ENCODE measurements at regions not wholly inside any gene's neighbourhood (a gene's known extent, or its start where the extent isn't known, plus 50 kb on each side); places are given as distances from the start of the nearest gene placed in this dataset.

GRCh38 chr3:77772459-77772858 is 732.6 kb downstream of the ROBO2 start:
- Mint-ChIP-seq H3K9me3 (peaks cover 3 to 6% of the 10 kb centered on the region in 2 experiments; a peak in 4 of 5 replicates), H3K36me3 (ENCODE audit: insufficient read depth in 1 of 3, low read depth in 3 of 3) (peaks cover 3 to 4% (median 4%) of the 10 kb centered on the region in 3 experiments; a peak in 6 of 7 replicates)

More at GRCh38 chr3:77772459-77772858, 732.6 kb downstream of the ROBO2 start:
- no peak for TF ChIP-seq CTCF (conservative IDR thresholded peaks at IDR 0.05)
- Histone ChIP-seq H3K9ac (ENCODE audit: extremely low read depth, insufficient read length, low read length) (no peak overlapping the region), H3K18ac (ENCODE audit: insufficient read length, low read depth, low read length) (no peak overlapping the region), H3K79me1 (ENCODE audit: insufficient read depth, low read depth, low read length, poor library complexity, severe bottlenecking) (no peaks in the 10 kb centered on the region), H2BK15ac (ENCODE audit: low read depth, low read length) (no peak overlapping the region), H3K56ac (ENCODE audit: insufficient read length, low read depth, low read length) (no peak overlapping the region), H2BK20ac (ENCODE audit: low read depth, low read length, poor library complexity, severe bottlenecking) (no peak overlapping the region), H4K20me1 (ENCODE audit: control insufficient read depth, insufficient read depth, insufficient read length) (no peaks in the 10 kb centered on the region), H3K4me1 (ENCODE audit: insufficient read depth, low read length) (no peaks in the 10 kb centered on the region), H3K4ac (ENCODE audit: low read depth, low read length) (no peak overlapping the region), H4K5ac (ENCODE audit: insufficient read length, low read depth, low read length) (no peak overlapping the region), H2BK120ac (ENCODE audit: low read depth, low read length, poor library complexity, severe bottlenecking) (no peak overlapping the region), H3T11ph (ENCODE audit: low read length) (no peak overlapping the region), H3K14ac (ENCODE audit: insufficient read depth, low read length) (no peak overlapping the region), H2BK5ac (ENCODE audit: insufficient read length, low read length) (no peak overlapping the region), H2AK5ac (ENCODE audit: insufficient read length, low read length) (no peak overlapping the region), H4K8ac (replicated peaks; ENCODE audit: insufficient read length, low read depth, low read length) (no peak overlapping the region), H3K79me2 (ENCODE audit: insufficient read depth, low read length) (no peaks in the 10 kb centered on the region), H3K23ac (ENCODE audit: insufficient read length, low read depth, low read length) (no peak overlapping the region), H3K4me2 (ENCODE audit: insufficient read depth, insufficient read length, low read length) (no peak overlapping the region), H4K91ac (ENCODE audit: insufficient read length, low read depth, low read length) (no peak overlapping the region), H3K27me3 (ENCODE audit: insufficient read depth, low read length) (no peaks in the 10 kb centered on the region), H3K23me2 (ENCODE audit: insufficient read length, low read depth, low read length, poor library complexity, severe bottlenecking) (no peaks in the 10 kb centered on the region), H3K9me3 (ENCODE audit: control insufficient read depth, low read depth, low read length) (no peaks in the 10 kb centered on the region), H2BK12ac (ENCODE audit: insufficient read length, low read depth, low read length) (no peak overlapping the region), H3K27ac (ENCODE audit: insufficient read length, low read depth, low read length) (no peak overlapping the region), H2AFZ (ENCODE audit: low read length) (no peak overlapping the region)
- Mint-ChIP-seq H3K27me3 (ENCODE audit: low read depth) (no peaks in the 10 kb centered on the region), H3K4me1 (peaks cover 0 to 2% of the 10 kb centered on the region in 2 experiments; a peak in 1 of 4 replicates), H3K27ac (no peak overlapping the region), H3K4me3 (no peak overlapping the region)
- no CpG with 5 or more reads among the region's 1 CpG for WGBS (ENCODE audit: extremely low coverage, insufficient read length, low lambda C conversion rate)
- DNase-seq, result no peak
